Smooth muscle cell (in vitro differentiated cells): ENCODE measurements at regions not wholly inside any gene's neighbourhood (a gene's known extent, or its start where the extent isn't known, plus 50 kb on each side); places are given as distances from the start of the nearest gene placed in this dataset.

ENCODE experiments used
- DNase-seq: peaks from one replicate; lab custom pipeline; 2025; ENCODE audit not compliant: unreplicated experiment; lab: John Stamatoyannopoulos, UW
- H2AFZ ChIP-seq: fragments of 200-600 bp; sonication (generic); 2 replicates; pipeline ENCODE4 v1.6.0; 2016; ENCODE audit warnings: antibody characterized with exemption, low read depth, mild to moderate bottlenecking
- H3F3A ChIP-seq: fragments of 200-600 bp; sonication (generic); 2 replicates; pipeline ENCODE4 v1.6.0; 2017; ENCODE audit warnings: antibody characterized with exemption, low read depth
- H3K27ac ChIP-seq: fragments of 200-600 bp; sonication (generic); 2 replicates; pipeline ENCODE4 v1.5.1; 2016; ENCODE audit warnings: low read depth, mild to moderate bottlenecking
- H3K27me3 ChIP-seq: fragments of 200-600 bp; sonication (generic); 2 replicates; pipeline ENCODE4 v1.6.1; 2016; ENCODE audit warnings: low read depth, mild to moderate bottlenecking
- H3K36me3 ChIP-seq: fragments of 200-600 bp; sonication (generic); 2 replicates; pipeline ENCODE4 v1.5.1; 2016; ENCODE audit warnings: low read depth
- H3K4me1 ChIP-seq: fragments of 200-600 bp; sonication (generic); 2 replicates; pipeline ENCODE4 v1.5.1; 2016; ENCODE audit warnings: low read depth
- H3K4me2 ChIP-seq: fragments of 200-600 bp; sonication (generic); 2 replicates; pipeline ENCODE4 v1.6.0; 2016; ENCODE audit warnings: mild to moderate bottlenecking
- H3K4me3 ChIP-seq: fragments of 200-600 bp; sonication (generic); 2 replicates; pipeline ENCODE4 v1.5.1; 2016; ENCODE audit warnings: mild to moderate bottlenecking
- H3K79me2 ChIP-seq: fragments of 200-600 bp; sonication (generic); 2 replicates; pipeline ENCODE4 v1.6.0; 2016; ENCODE audit warnings: low read depth, mild to moderate bottlenecking
- H3K9ac ChIP-seq: fragments of 200-600 bp; sonication (generic); 2 replicates; pipeline ENCODE4 v1.6.0; 2016; ENCODE audit warnings: low read depth
- H3K9me3 ChIP-seq: fragments of 200-600 bp; sonication (generic); replicated peaks from 2 replicates; pipeline ENCODE4 v1.5.1; 2016; ENCODE audit warnings: low read depth
- H4K20me1 ChIP-seq: fragments of 200-600 bp; sonication (generic); 2 replicates; pipeline ENCODE4 v1.6.0; 2016; ENCODE audit warnings: low read depth
- CTCF ChIP-seq: fragments of 200-600 bp; sonication (generic); IDR thresholded peaks from 2 replicates; pipeline ENCODE4 v1.5.1; 2017; ENCODE audit warnings: borderline replicate concordance, mild to moderate bottlenecking, antibody characterized with exemption; ENCODE audit not compliant: insufficient read depth, poor library complexity, severe bottlenecking
- WGBS: methylation state at CpG from one replicate; pipeline ENCODE4 v1.1.7; 2016; ENCODE audit warnings: low lambda C conversion rate; 5-methylcytosine and 5-hydroxymethylcytosine counted together

GRCh38 chr11:104523611-104524010 is 359.7 kb upstream of the PDGFD start:
- whole genome bisulfite sequencing, result 100% methylated on average over 1 of the region's 1 CpG
- Histone ChIP-seq H4K20me1 (no peaks in the 10 kb centered on the region), H3K79me2 (no peaks in the 10 kb centered on the region), H3K9me3 (no peaks in the 10 kb centered on the region), H2AFZ (no peak overlapping the region), H3K27ac (no peak overlapping the region), H3K9ac (no peak overlapping the region), H3K4me2 (no peak overlapping the region), H3K27me3 (no peaks in the 10 kb centered on the region), H3K4me3 (no peak overlapping the region), H3K36me3 (no peaks in the 10 kb centered on the region), H3K4me1 (no peaks in the 10 kb centered on the region), H3F3A (no peaks in the 10 kb centered on the region)
- TF ChIP-seq CTCF, result no peak
- DNase-seq, result no peak

GRCh38 chr11:104522650-104523049 is 358.7 kb upstream of the PDGFD start:
- no peak overlapping the region for H3K9ac ChIP-seq
- H3K27ac ChIP-seq, result no peak overlapping the region
- H3K36me3 ChIP-seq, result no peaks in the 10 kb centered on the region
- H2AFZ ChIP-seq, result no peak overlapping the region
- no peak overlapping the region for H3K4me3 ChIP-seq
- H3K27me3 ChIP-seq, result no peaks in the 10 kb centered on the region
- H3K4me1 ChIP-seq, result no peaks in the 10 kb centered on the region
- no peaks in the 10 kb centered on the region for H3F3A ChIP-seq
- H4K20me1 ChIP-seq, result no peaks in the 10 kb centered on the region
- TF ChIP-seq CTCF, result no peak
- H3K4me2 ChIP-seq, result no peak overlapping the region
- H3K79me2 ChIP-seq, result no peaks in the 10 kb centered on the region
- DNase-seq, result no peak
- H3K9me3 ChIP-seq, result no peaks in the 10 kb centered on the region

GRCh38 chr11:104522123-104522522 is 358.2 kb upstream of the PDGFD start:
- no peaks in the 10 kb centered on the region for H3K27me3 ChIP-seq
- no peak for TF ChIP-seq CTCF
- no peaks in the 10 kb centered on the region for H4K20me1 ChIP-seq
- H2AFZ ChIP-seq, result no peak overlapping the region
- no peaks in the 10 kb centered on the region for H3K4me1 ChIP-seq
- DNase-seq, result no peak
- no peak overlapping the region for H3K27ac ChIP-seq
- H3F3A ChIP-seq, result no peaks in the 10 kb centered on the region
- no peak overlapping the region for H3K4me2 ChIP-seq
- no peaks in the 10 kb centered on the region for H3K36me3 ChIP-seq
- WGBS, result 92% methylated on average over 2 of the region's 2 CpGs
- no peaks in the 10 kb centered on the region for H3K9me3 ChIP-seq
- H3K9ac ChIP-seq, result no peak overlapping the region
- no peak overlapping the region for H3K4me3 ChIP-seq
- H3K79me2 ChIP-seq, result no peaks in the 10 kb centered on the region

- no peak for DNase-seq
- Histone ChIP-seq H3K79me2 (no peaks in the 10 kb centered on the region), H3K27ac (no peak overlapping the region), H3K9ac (no peak overlapping the region), H3K4me2 (no peak overlapping the region), H3K4me3 (no peak overlapping the region), H4K20me1 (no peaks in the 10 kb centered on the region), H3K27me3 (no peaks in the 10 kb centered on the region), H3F3A (no peaks in the 10 kb centered on the region), H3K4me1 (no peaks in the 10 kb centered on the region), H3K36me3 (no peaks in the 10 kb centered on the region), H3K9me3 (no peaks in the 10 kb centered on the region), H2AFZ (no peak overlapping the region)
- WGBS, result 76% methylated on average over 2 of the region's 2 CpGs
- no peak for TF ChIP-seq CTCF
These were observed 346.2 kb upstream of the PDGFD start for GRCh38 chr11:104510169-104510568.
